ENCODE measurements at regions not wholly inside any gene's neighbourhood (a gene's known extent, or its start where the extent isn't known, plus 50 kb on each side); places are given as distances from the start of the nearest gene placed in this dataset.

GRCh38 chr9:551986-552929 is 289.2 kb upstream of the DMRT1 start:
- no peak for DNase-seq

DNA sequence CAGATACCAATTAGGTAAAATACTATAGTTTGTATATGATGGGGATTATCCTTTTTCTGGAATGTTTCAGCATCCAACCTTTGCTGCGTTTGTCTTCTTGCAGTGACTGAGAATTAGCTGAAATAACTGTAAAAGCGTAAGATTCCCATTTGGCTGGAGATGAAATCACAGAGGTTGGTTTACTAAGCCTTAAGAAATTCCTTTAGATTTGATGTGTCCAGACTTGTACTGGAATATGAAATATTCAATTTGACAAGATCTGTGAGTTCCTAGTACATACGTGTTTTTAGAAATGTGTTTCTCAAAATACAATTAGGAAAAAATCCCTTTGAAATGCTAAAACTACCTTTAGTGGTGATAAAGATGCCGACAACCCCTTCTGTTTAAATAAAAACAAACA is 286.0 kb upstream of the DMRT1 start:
- no peak for DNase-seq

DNA sequence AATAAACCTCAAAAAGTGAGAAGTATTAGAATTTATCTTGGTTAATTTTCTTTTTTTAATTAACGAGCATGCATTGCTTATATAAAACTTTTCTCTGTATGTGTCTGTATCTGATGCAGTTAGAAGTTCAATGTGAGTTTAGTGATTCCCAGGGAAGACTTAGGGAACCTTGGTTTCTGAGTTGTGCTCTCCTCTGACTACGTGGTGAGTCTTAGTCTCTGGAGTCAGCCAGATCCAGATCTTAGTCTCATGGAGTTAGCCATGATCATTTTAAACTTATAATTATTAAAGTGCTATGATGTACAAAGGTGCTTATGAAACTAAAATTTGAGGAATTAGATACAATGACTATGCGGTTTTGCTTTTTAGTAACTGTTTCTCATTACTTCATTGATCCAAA is 285.3 kb upstream of the DMRT1 start:
- no peak for DNase-seq

DNA sequence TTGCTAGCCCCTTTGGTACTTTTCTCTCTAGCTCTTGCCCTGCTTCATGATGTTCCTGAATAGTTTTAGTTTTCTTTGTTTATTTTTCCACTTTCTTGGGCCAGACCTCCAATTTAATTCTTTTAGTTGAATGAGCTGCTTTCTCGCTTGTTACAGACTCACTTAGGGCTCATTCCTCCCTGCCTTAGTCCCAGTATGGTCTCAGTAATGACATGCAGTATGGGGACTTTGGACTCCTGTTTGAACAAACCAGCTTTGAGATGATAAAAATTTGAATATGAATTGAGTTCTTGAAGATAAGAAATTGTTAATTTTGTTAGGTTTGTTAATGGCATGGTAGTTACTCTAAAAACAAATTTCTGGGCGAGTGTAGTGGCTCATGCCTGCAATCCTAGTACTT is 284.8 kb upstream of the DMRT1 start:
- DNase-seq, result no peak

- DNase-seq, result no peak
Observed at GRCh38 chr9:557601-558201, 283.8 kb upstream of the DMRT1 start.

- DNase-seq, result no peak
Observed at GRCh38 chr9:561427-561826, 280.1 kb upstream of the DMRT1 start.

DNA sequence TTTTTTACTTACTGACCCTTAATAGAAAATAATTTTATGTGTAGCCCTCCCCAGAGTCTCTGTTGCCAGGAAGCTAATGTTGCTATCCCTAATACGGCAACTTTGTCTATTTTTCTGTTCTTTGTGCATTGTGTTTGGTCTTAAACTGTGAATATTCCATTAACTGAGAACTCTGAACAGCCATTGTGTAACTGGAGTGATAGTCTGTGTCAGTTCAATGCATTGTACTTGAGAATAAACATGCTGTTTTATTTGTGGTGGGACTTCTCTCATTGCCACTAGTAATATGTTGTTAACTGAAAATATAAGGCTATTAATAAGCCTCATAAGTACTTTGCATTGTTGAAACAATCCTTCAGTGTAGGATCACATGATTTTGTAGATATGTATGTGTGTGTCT is 278.3 kb upstream of the DMRT1 start:
- DNase-seq, result no peak

GRCh38 chr9:565528-565927 is 276.0 kb upstream of the DMRT1 start:
- DNase-seq, result no peak

DNA sequence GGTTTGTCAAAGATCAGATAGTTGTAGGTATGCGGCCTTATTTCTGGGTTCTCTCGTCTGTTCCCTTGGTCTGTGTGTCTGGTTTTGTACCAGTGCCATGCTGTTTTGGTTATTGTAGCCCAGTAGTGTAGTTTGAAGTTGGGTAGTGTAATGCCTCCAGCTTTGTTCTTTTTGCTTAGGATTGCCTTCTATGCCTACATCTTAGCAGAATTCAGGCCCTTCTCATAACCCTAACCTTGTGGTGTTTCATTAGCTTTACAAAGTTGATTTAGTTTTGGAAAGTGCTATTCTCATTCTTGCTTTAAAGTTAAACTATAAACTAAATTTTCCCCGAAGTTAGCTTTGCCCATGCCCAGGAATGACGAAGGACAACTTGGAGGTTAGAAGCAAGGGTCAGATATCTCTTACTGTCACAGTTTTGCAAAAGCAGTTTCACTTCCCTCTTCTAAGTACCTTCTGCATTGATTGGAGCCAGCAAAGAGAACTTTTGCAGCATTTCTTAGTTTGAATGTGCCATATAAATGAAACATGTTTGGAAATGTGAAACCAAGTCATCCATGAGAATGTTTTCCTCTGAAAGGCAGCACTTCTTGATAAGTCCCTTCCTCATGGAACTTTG is 274.3 kb upstream of the DMRT1 start:
- no peak for DNase-seq

DNA sequence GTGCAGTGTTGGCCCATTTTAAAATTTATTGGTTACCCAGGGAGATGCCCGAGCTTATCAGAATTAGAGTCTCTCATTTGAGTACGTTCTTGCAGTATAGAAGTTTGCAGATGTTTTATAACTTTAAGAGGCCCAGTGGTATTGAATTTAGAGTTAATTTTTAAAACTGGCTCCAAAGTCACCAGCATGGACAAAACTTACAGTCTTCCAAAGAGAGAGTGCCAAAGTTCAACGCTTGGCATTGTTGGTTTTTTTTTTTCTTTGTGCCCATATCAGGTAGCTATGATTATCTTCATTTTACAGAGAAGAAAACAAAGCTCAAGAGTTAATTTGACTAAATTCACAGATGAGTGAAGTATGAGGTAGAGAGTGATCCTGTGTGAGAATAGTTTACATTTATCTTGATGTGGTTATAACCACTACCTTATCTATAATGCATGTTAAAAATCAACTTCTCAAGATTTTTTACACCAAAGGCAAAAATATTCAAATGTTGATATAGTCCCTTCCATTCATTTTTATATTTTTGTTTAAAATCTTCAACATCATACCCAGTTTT is 273.7 kb upstream of the DMRT1 start:
- no peak for DNase-seq

GRCh38 chr9:569296-569695 is 272.2 kb upstream of the DMRT1 start:
- DNase-seq, result no peak

DNA sequence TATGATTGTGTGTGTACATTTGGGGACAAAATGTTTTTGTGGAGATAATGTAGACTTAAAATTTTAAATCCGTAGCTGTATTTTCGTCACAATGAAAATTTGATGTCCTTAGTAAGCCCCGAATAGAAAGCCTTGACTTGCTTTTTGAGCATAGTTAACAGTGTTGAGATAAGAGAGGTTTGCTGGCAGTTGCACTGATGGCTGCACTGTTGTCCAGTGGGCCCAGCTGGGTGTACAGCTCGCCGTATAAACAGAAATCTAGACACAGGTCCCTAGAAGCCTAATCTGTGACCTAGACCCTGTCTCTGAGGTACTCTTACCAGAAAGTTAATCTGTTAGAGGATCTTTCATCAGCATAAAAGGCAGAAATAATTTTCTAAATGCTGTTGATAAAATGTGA is 271.3 kb upstream of the DMRT1 start:
- no peak for DNase-seq

GRCh38 chr9:571066-571465 is 270.4 kb upstream of the DMRT1 start:
- DNase-seq, result no peak

DNA sequence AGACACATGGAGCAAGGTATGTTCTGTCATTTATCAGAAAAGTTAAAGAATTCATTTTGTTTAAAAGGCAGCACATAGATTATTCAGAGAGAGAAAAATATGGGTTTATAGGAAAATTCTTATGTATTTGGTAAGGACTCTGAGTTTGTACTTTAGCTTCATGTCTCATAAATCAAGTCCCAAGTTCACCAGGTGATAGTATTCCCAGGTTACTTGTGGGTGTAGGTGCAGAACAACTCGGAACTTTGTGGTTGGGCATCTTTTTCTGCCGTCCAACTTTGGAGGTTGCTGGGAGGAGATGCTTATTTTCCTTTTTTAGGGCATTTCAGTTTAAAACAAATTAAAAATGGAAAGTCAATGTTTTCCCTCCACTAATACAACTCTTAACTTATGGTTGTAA is 269.8 kb upstream of the DMRT1 start:
- DNase-seq, result no peak

- no peak for DNase-seq
Observed at GRCh38 chr9:573691-574410, 267.6 kb upstream of the DMRT1 start.

DNA sequence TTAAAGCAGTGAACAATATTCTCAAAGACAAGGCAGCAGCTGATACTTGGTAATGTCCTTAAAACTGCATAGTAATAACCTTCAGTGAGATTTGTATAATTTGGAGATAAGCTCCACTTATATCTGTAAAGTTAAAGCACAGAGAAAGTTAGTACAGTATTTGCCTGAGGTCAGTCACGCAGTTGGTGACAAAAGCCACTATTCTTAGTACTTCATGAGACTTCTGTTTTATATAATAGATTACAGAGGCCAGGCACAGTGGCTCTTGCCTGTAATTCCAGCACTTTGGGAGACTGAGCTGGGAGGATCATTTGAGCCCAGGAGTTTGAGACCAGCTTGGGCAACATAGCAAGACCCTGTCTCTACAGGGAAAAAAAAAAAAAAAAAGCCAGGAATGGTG is 266.4 kb upstream of the DMRT1 start:
- no peak for DNase-seq

DNA sequence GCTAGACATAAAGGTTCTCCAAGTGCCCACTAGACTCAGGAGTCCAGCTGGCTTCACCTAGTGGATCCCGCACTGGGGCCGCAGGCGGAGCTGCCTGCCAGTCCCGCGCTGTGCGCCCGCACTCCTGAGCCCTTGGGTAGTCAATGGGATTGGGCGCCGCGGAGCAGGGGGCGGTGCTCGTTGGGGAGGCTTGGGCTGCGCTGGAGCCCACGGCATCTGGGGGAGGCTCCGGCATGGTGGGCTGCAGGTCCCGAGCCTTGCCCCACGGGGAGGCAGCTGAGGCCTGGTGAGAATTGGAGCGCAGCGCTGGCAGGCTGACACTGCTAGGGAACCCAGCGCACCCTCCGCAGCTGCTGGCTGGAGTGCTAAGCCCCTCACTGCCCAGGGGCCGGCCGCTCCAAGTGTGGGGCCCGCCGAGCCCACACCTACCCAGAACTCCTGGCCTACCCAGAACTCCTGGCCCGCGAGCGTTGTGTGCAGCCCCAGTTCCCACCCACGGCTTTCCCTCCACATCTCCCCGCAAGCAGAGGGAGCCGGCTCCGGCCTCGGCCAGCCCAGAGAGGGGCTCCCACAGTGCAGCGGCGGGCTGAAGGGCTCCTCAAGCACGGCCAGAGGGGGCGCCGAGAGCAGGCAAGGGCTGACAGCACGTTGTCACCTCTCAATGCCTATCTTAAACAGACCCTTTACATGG is 260.7 kb upstream of the DMRT1 start:
- no peak for DNase-seq

- no peak for DNase-seq
Observed at GRCh38 chr9:581673-582497, 259.6 kb upstream of the DMRT1 start.

DNA sequence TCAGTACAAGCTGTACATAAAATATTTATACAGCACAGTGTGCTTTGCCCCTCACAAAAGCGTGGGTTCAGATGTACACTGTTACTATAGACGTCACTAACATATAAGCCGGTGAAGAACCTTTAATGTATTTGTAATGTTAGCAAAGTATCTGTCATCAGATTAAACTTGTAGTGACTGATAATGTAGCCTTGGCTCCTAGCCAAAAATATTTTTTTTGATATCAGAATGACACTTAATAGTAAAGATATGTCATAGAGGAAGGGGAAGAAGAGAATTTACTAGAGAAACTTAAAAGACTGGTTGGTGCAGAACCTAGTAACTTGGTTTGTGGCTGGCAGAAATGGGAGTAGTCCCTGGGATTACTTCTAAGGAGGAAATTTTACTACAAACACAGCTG is 258.7 kb upstream of the DMRT1 start:
- no peak for DNase-seq

DNA sequence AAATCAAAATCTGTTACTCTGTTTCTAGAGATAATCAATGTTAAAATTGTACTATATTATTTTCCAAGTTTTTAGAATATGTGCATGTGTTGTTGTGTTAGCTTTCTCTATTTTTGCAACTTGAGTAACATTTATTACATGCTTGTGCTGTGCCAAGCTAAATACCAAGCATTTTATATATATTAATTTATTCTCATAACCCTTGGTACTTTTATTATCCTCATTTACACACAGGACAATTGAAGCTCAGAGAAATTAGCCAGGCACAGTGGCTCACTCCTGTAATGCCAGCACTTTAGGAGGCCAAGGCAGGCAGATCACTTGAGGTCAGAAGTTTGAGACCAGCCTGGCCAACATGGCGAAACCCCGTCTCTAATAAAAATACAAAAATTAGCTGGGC is 254.0 kb upstream of the DMRT1 start:
- no peak for DNase-seq

DNA sequence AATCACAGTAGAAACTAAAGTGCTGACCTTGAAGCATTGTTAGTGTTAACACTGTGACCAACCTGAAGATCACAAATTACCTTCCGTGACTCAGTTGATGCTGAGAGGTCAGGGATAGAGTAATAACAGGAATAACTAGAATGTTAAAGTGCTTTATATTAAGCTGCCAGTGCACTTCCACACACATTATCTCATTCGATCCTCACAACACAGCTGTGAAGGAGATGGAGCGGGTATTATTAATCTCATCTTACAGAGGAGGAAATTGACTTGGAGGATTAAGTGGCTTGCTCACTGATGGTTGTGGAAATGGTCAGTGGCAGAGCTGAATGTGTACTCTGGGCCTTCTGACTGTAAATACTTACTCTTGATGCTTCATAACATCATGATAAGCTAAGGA is 252.5 kb upstream of the DMRT1 start:
- DNase-seq, result no peak

- no peak for DNase-seq
Observed at GRCh38 chr9:589723-590122, 251.8 kb upstream of the DMRT1 start.

Data from T1000 (cell line).